ENCODE measurements at regions not wholly inside any gene's neighbourhood (a gene's known extent, or its start where the extent isn't known, plus 50 kb on each side); places are given as distances from the start of the nearest gene placed in this dataset.
"Not testable (repeated sequence)": the region's sequence is repeated elsewhere in the genome, so short reads cannot be mapped to it uniquely, and the experiment has no call there.

GRCh38 chr2:175805442-175806124, 196.5 kb downstream of the LNPK start:
- TF ChIP-seq CTCF (conservative IDR thresholded peaks at IDR 0.05), result no peak
- H3K27ac ChIP-seq, result peak overlapping the region; percentile 79

DNA sequence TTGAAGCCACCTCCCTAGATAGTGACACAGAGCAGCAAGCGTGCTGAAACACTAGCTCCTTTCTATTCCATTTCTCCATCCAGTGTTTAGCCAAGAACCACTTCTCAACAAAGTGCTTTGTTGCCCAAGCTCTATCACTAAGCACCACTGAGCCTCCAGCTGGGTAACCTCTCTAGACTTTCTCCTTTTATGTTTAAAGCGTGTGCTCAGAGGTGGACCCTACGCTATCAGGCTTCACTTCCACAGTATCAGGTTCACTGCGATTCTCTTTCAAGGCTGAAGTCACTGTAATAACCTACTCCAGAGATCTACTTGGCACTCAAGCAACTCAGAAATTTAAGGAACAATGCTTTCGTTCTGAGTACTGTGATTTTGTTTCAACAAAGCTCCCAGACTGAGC, 197.9 kb downstream of the LNPK start:
- TF ChIP-seq ZFX (IDR thresholded peaks at IDR 0.05) (no peak), CTCF (conservative IDR thresholded peaks at IDR 0.05) (no peak)
- no peak overlapping the region for H3K27ac ChIP-seq

DNA sequence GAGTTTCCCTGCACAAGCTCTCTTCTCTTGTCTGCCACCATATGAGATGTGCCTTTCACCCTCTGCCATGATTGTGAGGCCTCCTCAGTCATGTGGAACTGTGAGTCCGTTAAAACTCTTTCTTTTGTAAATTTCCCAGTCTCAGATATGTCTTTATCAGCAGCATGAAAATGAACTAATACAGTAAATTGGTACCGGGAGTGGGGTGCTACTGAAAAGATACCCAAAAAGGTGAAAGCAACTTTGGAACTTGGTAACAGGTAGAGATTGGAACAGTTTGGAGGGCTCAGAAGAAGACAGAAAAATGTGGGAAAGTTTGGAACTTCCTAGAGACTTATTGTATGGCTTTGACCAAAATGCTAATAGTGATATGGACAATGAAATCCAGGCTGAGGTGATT, 205.6 kb downstream of the LNPK start:
- not testable (repeated sequence) for H3K27ac ChIP-seq

DNA sequence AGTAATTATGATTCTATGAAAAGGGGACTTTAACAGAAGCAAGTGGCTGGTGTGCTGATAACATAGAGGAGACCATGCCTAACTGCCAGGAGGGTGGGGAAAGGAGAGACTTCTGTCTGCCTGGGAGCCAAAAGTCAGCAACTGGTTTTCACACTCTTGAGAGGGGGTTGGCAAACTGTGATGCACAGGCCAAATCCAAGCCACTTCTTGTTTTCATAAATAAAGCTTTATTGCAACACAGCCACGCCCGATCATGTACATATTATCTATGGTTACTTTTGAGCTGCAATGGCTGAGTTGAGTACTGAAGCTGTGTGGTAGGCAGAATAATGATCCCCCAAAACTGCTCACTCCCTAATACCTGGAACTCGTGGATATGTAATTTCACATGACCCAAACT, 208.4 kb downstream of the LNPK start:
- TF ChIP-seq ZFX (IDR thresholded peaks at IDR 0.05), result no peak
- TF ChIP-seq CTCF (conservative IDR thresholded peaks at IDR 0.05), result no peak
- H3K27ac ChIP-seq, result no peak overlapping the region

DNA sequence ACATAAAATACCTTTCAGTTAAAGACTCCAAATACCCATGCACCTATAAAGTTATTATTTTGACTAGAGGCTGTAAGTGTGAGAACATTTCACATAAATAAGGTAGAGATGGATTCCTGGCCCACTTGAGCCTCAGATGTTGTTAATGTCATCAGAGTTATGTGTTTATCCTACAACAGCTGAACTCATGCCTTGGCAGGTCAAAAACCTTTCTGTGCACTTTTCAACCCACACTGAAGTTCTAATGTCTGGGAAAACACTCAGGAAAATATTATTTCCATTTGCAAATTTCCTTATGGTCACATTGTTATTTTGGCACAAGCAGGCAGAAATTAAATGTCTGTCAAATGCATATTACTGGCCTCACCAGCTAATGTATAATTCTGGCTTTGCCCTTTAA, 209.2 kb downstream of the LNPK start:
- no peak overlapping the region for H3K27ac ChIP-seq
- TF ChIP-seq CTCF (conservative IDR thresholded peaks at IDR 0.05) (no peak), ZFX (IDR thresholded peaks at IDR 0.05) (no peak)

- TF ChIP-seq ZFX (IDR thresholded peaks at IDR 0.05), result no peak
- no peak for TF ChIP-seq CTCF (conservative IDR thresholded peaks at IDR 0.05)
- no peak overlapping the region for H3K27ac ChIP-seq
Measured at GRCh38 chr2:175792199-175792598, 209.9 kb downstream of the LNPK start.

GRCh38 chr2:175786471-175787124, 215.5 kb downstream of the LNPK start:
- TF ChIP-seq ZFX (IDR thresholded peaks at IDR 0.05), result no peak
- TF ChIP-seq CTCF (conservative IDR thresholded peaks at IDR 0.05), result no peak
- no peak overlapping the region for H3K27ac ChIP-seq

- H3K27ac ChIP-seq, result not testable (repeated sequence)
Measured at GRCh38 chr2:175777337-175777736, 224.7 kb downstream of the LNPK start.

Measured in C4-2B (cell line).